GM10266 (cell line): ENCODE measurements at regions not wholly inside any gene's neighbourhood (a gene's known extent, or its start where the extent isn't known, plus 50 kb on each side); places are given as distances from the start of the nearest gene placed in this dataset.
"Not testable (repeated sequence)": the region's sequence is repeated elsewhere in the genome, so short reads cannot be mapped to it uniquely, and the experiment has no call there.

Source experiments
- DNase-seq: peaks from one replicate; pipeline ENCODE4 v3.0.0; 2012; ENCODE audit errors: extremely low spot score
- CTCF ChIP-seq: IDR thresholded peaks from 2 replicates; pipeline ENCODE4 v1.5.1; 2012; ENCODE audit warnings: mild to moderate bottlenecking, low read depth; ENCODE audit not compliant: control insufficient read depth, insufficient read depth; ENCODE audit errors: missing control alignments

GRCh38 chr1:4133297-4133938 is 233.3 kb upstream of the C1orf174 start:
- DNase-seq = no peak
- TF ChIP-seq CTCF = no peak

- TF ChIP-seq CTCF = no peak
- no peak for DNase-seq
These were observed 233.9 kb upstream of the C1orf174 start for GRCh38 chr1:4133939-4134321.

- not testable (repeated sequence) for DNase-seq
These were observed 235.8 kb upstream of the C1orf174 start for GRCh38 chr1:4135853-4136252.

GRCh38 chr1:4137621-4138415 is 237.7 kb upstream of the C1orf174 start:
- TF ChIP-seq CTCF = no peak
- DNase-seq = no peak

- TF ChIP-seq CTCF = no peak
- no peak for DNase-seq
These were observed 239.6 kb upstream of the C1orf174 start for GRCh38 chr1:4139646-4140045.

GRCh38 chr1:4140241-4140640 is 240.2 kb upstream of the C1orf174 start:
- TF ChIP-seq CTCF = no peak
- DNase-seq = no peak

GRCh38 chr1:4140821-4141220 is 240.7 kb upstream of the C1orf174 start:
- DNase-seq = no peak
- no peak for TF ChIP-seq CTCF

- no peak for DNase-seq
- TF ChIP-seq CTCF = no peak
These were observed 244.4 kb upstream of the C1orf174 start for GRCh38 chr1:4144349-4144971.
